ENCODE measurements at regions not wholly inside any gene's neighbourhood (a gene's known extent, or its start where the extent isn't known, plus 50 kb on each side); places are given as distances from the start of the nearest gene placed in this dataset.
A peak's percentile ranks its signal among the peaks of the same experiment; 100 is the strongest.

DNA sequence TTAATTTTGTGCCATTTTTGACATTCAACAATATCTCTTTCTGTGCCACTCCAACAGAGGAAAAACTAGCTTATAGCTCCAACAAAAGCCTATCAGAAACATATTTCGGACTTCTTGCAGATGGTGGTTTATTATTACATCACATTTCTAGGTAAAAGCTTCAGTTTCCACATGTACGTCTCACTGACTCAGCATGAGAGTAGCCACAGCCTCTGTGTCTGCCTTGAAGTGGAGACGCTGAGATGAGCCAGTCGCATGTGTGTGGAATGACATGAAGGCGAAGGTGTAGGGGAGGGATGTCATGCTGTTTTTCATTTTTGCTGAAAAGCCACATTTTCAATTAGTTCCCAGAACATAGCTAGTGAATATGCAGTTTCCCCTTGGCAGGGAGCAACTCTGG is 598.6 kb downstream of the EFNB2 start:
- H3K4me1 ChIP-seq (ENCODE audit: control insufficient read depth in 1 of 2, insufficient read depth in 2 of 2, low read length in 2 of 2), result no peaks in the 10 kb centered on the region
- no peak for DNase-seq
- H3K4me3 ChIP-seq (ENCODE audit: low read length in 2 of 2), result no peak overlapping the region
- no peaks in the 10 kb centered on the region for H3K9me3 ChIP-seq (ENCODE audit: control insufficient read depth, low read length)
- 95 to 96% methylated on average over 5 of the region's 5 CpGs for WGBS, 2 donors
- intact Hi-C loops (cut with DNase I), result no loop called here
- H3K27me3 ChIP-seq (ENCODE audit: control insufficient read depth in 1 of 2, insufficient read depth in 2 of 2, low read length in 1 of 2), result no peaks in the 10 kb centered on the region
- no peak overlapping the region for H3K27ac ChIP-seq (ENCODE audit: low read depth in 1 of 2, low read length in 2 of 2)
- no peak for ATAC-seq (ENCODE audit: low FRiP score)
- no peaks in the 10 kb centered on the region for H3K36me3 ChIP-seq (ENCODE audit: control insufficient read depth in 1 of 2, insufficient read depth in 2 of 2, low read length in 1 of 2)

GRCh38 chr13:105929505-105929904 is 606.0 kb downstream of the EFNB2 start:
- no peaks in the 10 kb centered on the region for H3K36me3 ChIP-seq (ENCODE audit: control insufficient read depth in 1 of 2, insufficient read depth in 2 of 2, low read length in 1 of 2)
- no peaks in the 10 kb centered on the region for H3K4me1 ChIP-seq (ENCODE audit: control insufficient read depth in 1 of 2, insufficient read depth in 2 of 2, low read length in 2 of 2)
- DNase-seq (no peak), ATAC-seq (ENCODE audit: low FRiP score) (no peak)
- H3K27ac ChIP-seq (ENCODE audit: low read depth in 1 of 2, low read length in 2 of 2), result no peak overlapping the region
- no peaks in the 10 kb centered on the region for H3K9me3 ChIP-seq (ENCODE audit: control insufficient read depth, low read length)
- intact Hi-C loops (cut with DNase I), result no loop called here
- H3K27me3 ChIP-seq (ENCODE audit: control insufficient read depth in 1 of 2, insufficient read depth in 2 of 2, low read length in 1 of 2), result no peaks in the 10 kb centered on the region
- 93 to 95% methylated on average over 4 of the region's 4 CpGs for WGBS, 2 donors
- no peak overlapping the region for H3K4me3 ChIP-seq (ENCODE audit: low read length in 2 of 2)

- H3K4me1 ChIP-seq (ENCODE audit: control insufficient read depth in 1 of 2, insufficient read depth in 2 of 2, low read length in 2 of 2), result no peaks in the 10 kb centered on the region
- DNase-seq (no peak), ATAC-seq (ENCODE audit: low FRiP score) (no peak)
- intact Hi-C loops (cut with DNase I), result no loop called here
- no peak overlapping the region for H3K4me3 ChIP-seq (ENCODE audit: low read length in 2 of 2)
- no peaks in the 10 kb centered on the region for H3K36me3 ChIP-seq (ENCODE audit: control insufficient read depth in 1 of 2, insufficient read depth in 2 of 2, low read length in 1 of 2)
- no peak overlapping the region for H3K27ac ChIP-seq (ENCODE audit: low read depth in 1 of 2, low read length in 2 of 2)
- no peaks in the 10 kb centered on the region for H3K9me3 ChIP-seq (ENCODE audit: control insufficient read depth, low read length)
- 95% methylated on average over 4 of the region's 4 CpGs for WGBS, 2 donors
- H3K27me3 ChIP-seq (ENCODE audit: control insufficient read depth in 1 of 2, insufficient read depth in 2 of 2, low read length in 1 of 2), result no peaks in the 10 kb centered on the region
Observed at GRCh38 chr13:105928901-105929300, 606.6 kb downstream of the EFNB2 start.

- H3K4me3 ChIP-seq (ENCODE audit: low read length in 2 of 2), result no peak overlapping the region
- H3K4me1 ChIP-seq (ENCODE audit: control insufficient read depth in 1 of 2, insufficient read depth in 2 of 2, low read length in 2 of 2), result no peaks in the 10 kb centered on the region
- DNase-seq (no peak), ATAC-seq (ENCODE audit: low FRiP score) (no peak)
- intact Hi-C loops (cut with DNase I), result no loop called here
- H3K27ac ChIP-seq (ENCODE audit: low read depth in 1 of 2, low read length in 2 of 2), result no peak overlapping the region
- 86 to 87% methylated on average over 1 of the region's 1 CpG for WGBS, 2 donors
- no peaks in the 10 kb centered on the region for H3K27me3 ChIP-seq (ENCODE audit: control insufficient read depth in 1 of 2, insufficient read depth in 2 of 2, low read length in 1 of 2)
- H3K9me3 ChIP-seq (ENCODE audit: control insufficient read depth, low read length), result no peaks in the 10 kb centered on the region
- no peaks in the 10 kb centered on the region for H3K36me3 ChIP-seq (ENCODE audit: control insufficient read depth in 1 of 2, insufficient read depth in 2 of 2, low read length in 1 of 2)
Observed at GRCh38 chr13:105928048-105928447, 607.4 kb downstream of the EFNB2 start.

DNA sequence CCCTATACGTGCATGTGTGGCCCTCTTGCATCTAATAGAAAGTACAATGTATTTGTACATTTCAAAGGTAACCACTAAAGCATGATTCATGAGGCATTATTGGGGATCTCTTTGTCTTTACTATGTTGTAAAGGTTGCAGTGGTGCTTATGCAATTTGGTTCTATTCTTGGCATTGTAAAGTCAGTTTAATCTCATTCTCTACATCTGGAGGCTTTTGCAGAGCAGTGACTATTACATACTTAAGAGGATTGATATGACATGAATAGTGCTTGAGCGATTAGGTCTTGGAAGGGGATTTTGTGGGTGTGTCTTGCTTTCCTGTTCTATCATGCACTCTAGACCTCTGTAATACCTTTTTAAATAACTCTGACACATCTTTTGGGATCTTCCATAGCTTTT is 610.0 kb downstream of the EFNB2 start:
- Histone ChIP-seq H3K36me3 (ENCODE audit: control insufficient read depth in 1 of 2, insufficient read depth in 2 of 2, low read length in 1 of 2) (no peaks in the 10 kb centered on the region), H3K27me3 (ENCODE audit: control insufficient read depth in 1 of 2, insufficient read depth in 2 of 2, low read length in 1 of 2) (no peaks in the 10 kb centered on the region), H3K9me3 (ENCODE audit: control insufficient read depth, low read length) (no peaks in the 10 kb centered on the region), H3K4me3 (ENCODE audit: low read length in 2 of 2) (no peak overlapping the region), H3K27ac (ENCODE audit: low read depth in 1 of 2, low read length in 2 of 2) (no peak overlapping the region), H3K4me1 (ENCODE audit: control insufficient read depth in 1 of 2, insufficient read depth in 2 of 2, low read length in 2 of 2) (no peaks in the 10 kb centered on the region)
- intact Hi-C loops (cut with DNase I), result no loop called here
- no peak for ATAC-seq (ENCODE audit: low FRiP score)
- no peak for DNase-seq
- WGBS, 2 donors, result 85 to 97% methylated on average over 2 of the region's 2 CpGs

GRCh38 chr13:105921711-105922110 is 613.8 kb downstream of the EFNB2 start:
- ATAC-seq (ENCODE audit: low FRiP score) (no peak), DNase-seq (no peak)
- Histone ChIP-seq H3K4me3 (ENCODE audit: low read length in 2 of 2) (no peak overlapping the region), H3K36me3 (ENCODE audit: control insufficient read depth in 1 of 2, insufficient read depth in 2 of 2, low read length in 1 of 2) (no peaks in the 10 kb centered on the region), H3K9me3 (ENCODE audit: control insufficient read depth, low read length) (no peaks in the 10 kb centered on the region), H3K27ac (ENCODE audit: low read depth in 1 of 2, low read length in 2 of 2) (no peak overlapping the region), H3K27me3 (ENCODE audit: control insufficient read depth in 1 of 2, insufficient read depth in 2 of 2, low read length in 1 of 2) (no peaks in the 10 kb centered on the region), H3K4me1 (ENCODE audit: control insufficient read depth in 1 of 2, insufficient read depth in 2 of 2, low read length in 2 of 2) (no peaks in the 10 kb centered on the region)
- WGBS, 2 donors, result 64 to 65% methylated on average over 3 of the region's 3 CpGs
- intact Hi-C loops (cut with DNase I), result no loop called here

GRCh38 chr13:105920370-105920769 is 615.1 kb downstream of the EFNB2 start:
- intact Hi-C loops (cut with DNase I), result no loop called here
- ATAC-seq (ENCODE audit: low FRiP score), result no peak
- no peaks in the 10 kb centered on the region for H3K27me3 ChIP-seq (ENCODE audit: control insufficient read depth in 1 of 2, insufficient read depth in 2 of 2, low read length in 1 of 2)
- no peak overlapping the region for H3K4me3 ChIP-seq (ENCODE audit: low read length in 2 of 2)
- H3K36me3 ChIP-seq (ENCODE audit: control insufficient read depth in 1 of 2, insufficient read depth in 2 of 2, low read length in 1 of 2), result no peaks in the 10 kb centered on the region
- WGBS, 2 donors, result 87 to 95% methylated on average over 4 of the region's 4 CpGs
- H3K27ac ChIP-seq (ENCODE audit: low read depth in 1 of 2, low read length in 2 of 2), result no peak overlapping the region
- H3K9me3 ChIP-seq (ENCODE audit: control insufficient read depth, low read length), result peaks cover 2% of the 10 kb centered on the region
- no peak for DNase-seq
- no peaks in the 10 kb centered on the region for H3K4me1 ChIP-seq (ENCODE audit: control insufficient read depth in 1 of 2, insufficient read depth in 2 of 2, low read length in 2 of 2)

DNA sequence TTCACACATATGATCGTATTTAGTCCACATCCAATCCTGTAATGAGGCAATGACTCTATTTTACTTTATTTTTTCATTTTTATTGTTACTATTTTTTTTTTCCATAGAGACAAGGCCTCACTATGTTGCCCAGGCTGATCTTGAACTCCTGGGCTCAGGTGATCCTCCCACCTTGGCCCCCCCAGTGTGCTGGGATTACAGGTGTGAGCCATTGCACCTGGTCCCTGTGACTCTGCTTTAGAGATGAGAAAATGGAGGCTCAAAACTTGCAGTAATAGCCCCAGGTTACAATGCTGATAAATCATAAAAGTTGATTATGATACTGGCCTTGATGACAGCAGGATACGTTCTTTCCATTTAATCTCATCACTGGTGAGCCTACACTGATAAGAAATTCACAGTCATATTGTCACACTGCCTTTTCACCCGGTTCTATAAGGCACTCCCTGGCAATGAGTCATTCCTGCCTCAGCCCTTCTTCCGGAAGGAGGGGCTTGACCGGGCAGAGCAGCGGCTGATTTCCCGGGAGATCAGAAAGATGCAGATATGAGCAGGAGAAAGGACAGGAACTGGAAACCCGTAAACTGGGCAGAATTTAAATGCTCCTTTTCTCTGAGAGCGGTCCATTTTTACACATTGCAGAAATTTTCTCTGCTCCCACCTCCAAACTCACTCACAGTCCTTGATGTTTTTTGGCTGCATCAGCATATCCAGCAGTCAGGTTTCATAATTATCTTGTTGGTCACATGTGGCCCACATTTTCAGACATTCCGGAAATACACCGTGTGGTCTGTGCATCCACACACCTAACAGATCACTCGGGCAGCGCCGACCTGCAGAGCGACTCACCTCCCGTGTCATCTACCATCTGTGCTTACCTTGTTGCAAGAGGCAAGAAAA is 616.4 kb downstream of the EFNB2 start:
- ATAC-seq (ENCODE audit: low FRiP score) (no peak), DNase-seq (peak in 1 of 2 donors; percentile 45)
- Histone ChIP-seq H3K36me3 (ENCODE audit: control insufficient read depth in 1 of 2, insufficient read depth in 2 of 2, low read length in 1 of 2) (no peaks in the 10 kb centered on the region), H3K9me3 (ENCODE audit: control insufficient read depth, low read length) (peaks cover 2% of the 10 kb centered on the region), H3K4me3 (ENCODE audit: low read length in 2 of 2) (no peak overlapping the region), H3K27ac (ENCODE audit: low read depth in 1 of 2, low read length in 2 of 2) (no peak overlapping the region), H3K27me3 (ENCODE audit: control insufficient read depth in 1 of 2, insufficient read depth in 2 of 2, low read length in 1 of 2) (no peaks in the 10 kb centered on the region), H3K4me1 (ENCODE audit: control insufficient read depth in 1 of 2, insufficient read depth in 2 of 2, low read length in 2 of 2) (no peaks in the 10 kb centered on the region)
- intact Hi-C loops (cut with DNase I), result loop anchor here in 1 of 2 donors (10.0 kb wide), 1 partner anchor 616 kb away; the partner anchor contains the start of gene EFNB2
- WGBS, 2 donors, result 60 to 61% methylated on average over 16 of the region's 16 CpGs

Measured in aorta (tissue), 5 donors.